ENCODE measurements at regions not wholly inside any gene's neighbourhood (a gene's known extent, or its start where the extent isn't known, plus 50 kb on each side); places are given as distances from the start of the nearest gene placed in this dataset.
A peak's percentile ranks its signal among the peaks of the same experiment; 100 is the strongest.

DNA sequence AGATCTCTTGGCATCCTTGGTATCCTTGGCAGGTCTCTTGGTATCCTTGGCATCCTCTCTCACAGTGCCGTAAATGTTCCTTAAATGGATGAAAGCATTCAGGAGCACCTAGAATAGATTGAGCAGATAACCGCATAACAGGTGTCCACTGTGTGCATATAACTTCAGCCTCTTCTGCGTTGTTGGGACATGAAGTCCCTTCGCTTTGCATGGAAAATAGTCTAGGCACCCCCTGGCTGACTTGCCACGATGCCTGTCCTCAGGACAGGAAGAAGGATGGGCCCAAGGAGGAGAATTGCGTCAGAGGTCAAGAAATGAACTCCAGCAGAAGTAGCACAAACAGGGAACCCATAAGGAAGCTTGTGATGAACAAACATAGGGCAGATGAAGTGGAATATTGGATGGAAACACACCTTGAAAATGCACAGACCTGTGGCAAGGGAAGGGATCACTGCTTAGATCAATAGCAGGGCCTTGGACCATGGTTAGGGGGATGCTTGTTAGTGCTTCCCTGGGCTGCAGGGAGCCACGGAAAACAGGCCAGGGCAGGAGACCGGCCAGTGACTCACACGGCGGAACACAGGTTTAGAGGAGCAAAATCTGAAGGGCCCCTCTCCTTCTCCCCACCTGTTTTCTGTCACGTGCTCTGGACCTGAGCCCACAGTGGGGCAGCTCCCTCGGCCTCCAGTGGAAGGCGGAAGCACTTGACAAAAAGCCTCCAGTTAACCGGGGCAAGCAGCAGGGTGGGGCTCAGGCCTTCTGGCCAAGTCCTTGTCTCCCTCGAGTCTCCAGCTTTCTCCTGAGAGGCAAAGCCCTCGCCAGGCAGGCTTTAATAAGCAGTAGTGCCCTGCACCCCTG, 99.2 kb upstream of the ASAP2 start:
- no peaks in the 10 kb centered on the region for H3K27me3 ChIP-seq
- 69 to 73% methylated on average over 4 to 10 of the region's 16 CpGs for WGBS, 2 donors (ENCODE audit: low coverage in 1 of 2)
- peaks cover 0 to 35% (median 17%) of the 10 kb centered on the region in 3 donors for H3K4me1 ChIP-seq
- H3K27ac ChIP-seq, result no peak overlapping the region
- no peak for TF ChIP-seq EP300 (IDR thresholded peaks at IDR 0.05)
- H3K9me3 ChIP-seq, result no peaks in the 10 kb centered on the region
- ATAC-seq, result no peak
- H3K4me3 ChIP-seq, result no peak overlapping the region
- H3K36me3 ChIP-seq, result no peaks in the 10 kb centered on the region

DNA sequence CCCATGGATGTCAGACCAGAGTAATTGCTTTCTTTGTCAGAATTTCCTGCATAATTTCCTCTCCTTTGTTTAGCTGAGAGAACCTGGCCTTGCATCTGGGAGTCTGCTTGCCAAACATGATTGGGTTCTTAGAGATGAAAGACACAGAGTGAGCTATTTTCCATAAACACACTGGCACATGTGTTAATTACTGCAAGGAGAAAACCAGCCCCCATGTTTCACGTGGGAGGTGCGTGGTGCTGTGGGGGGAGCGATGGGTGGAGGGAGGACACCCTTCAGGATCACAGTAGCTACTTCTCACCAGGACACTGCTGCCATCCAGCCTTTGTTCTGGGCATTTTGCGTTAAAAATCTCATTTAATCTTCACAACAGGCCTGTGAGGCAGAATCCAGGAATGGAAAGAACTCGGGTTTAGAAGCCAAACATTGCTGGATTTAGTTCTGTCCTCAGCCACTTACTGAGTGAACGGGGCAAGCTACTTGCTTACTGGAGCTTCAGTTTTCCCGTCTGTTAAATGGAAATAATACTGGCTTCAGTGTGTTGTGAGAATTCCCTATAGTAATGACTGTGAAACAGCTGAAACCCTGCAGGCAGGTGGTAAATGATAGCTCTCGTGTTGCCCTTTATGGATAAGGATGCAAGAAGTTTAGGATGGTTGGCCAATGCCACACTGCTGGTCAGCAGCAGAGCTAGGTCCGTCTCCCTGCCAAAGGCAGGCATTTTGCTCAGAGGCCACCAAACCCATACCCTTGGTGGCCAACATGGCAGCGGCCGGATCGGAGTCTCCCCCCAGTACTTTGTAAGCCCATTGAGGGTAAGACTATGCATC, 100.1 kb upstream of the ASAP2 start:
- no peak for TF ChIP-seq POLR2AphosphoS5 (IDR thresholded peaks at IDR 0.05)
- no peak for TF ChIP-seq POLR2A (IDR thresholded peaks at IDR 0.05)
- TF ChIP-seq CTCF (IDR thresholded peaks at IDR 0.05), result no peak
- no peak for TF ChIP-seq EP300 (IDR thresholded peaks at IDR 0.05)
- no peaks in the 10 kb centered on the region for H3K9me3 ChIP-seq
- H3K27me3 ChIP-seq, result no peaks in the 10 kb centered on the region
- peaks cover 0 to 27% (median 12%) of the 10 kb centered on the region in 3 donors for H3K4me1 ChIP-seq
- ATAC-seq, result peak; percentile 52
- peak overlapping the region in 2 of 4 donors; percentile 6 to 26 for H3K27ac ChIP-seq
- no peaks in the 10 kb centered on the region for H3K36me3 ChIP-seq
- WGBS, 2 donors (ENCODE audit: low coverage in 1 of 2), result 32 to 50% methylated on average over 7 to 8 of the region's 12 CpGs
- H3K4me3 ChIP-seq, result no peak overlapping the region

DNA sequence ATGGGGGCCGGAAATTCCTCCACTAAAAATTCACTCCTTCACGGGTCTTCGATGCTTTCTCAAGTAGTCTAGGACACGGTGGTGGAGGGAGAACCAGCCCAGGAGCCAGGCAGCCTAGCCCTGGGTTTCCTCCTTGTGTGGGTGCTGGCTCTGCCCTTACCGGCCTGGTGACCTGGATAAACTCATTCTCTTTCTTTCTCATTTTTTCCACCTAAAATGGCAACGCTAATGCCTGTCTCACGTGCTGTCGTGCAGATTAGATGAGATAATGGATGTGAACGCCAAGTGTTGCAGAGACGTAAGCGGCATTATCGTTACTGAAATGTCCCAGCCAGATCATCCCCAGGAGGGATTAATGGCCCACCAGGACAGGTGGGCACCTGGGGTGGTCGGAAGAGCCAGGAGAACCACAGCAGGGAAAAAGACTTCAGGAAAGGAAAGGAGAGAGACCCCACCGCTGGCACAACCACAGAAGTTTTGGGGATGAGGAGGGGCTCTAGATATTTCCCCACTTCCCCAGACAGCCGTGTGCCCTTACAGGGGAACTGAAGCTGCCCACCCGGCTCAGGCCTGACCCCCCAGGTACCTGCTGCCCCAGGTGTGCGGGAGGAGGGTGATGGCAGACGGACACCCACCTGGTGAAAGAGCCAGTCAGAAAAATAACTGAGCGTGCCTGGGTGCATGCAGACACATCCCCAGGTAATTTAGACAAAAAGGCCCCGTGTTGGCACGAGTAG, 100.8 kb upstream of the ASAP2 start:
- Histone ChIP-seq H3K4me3 (no peak overlapping the region), H3K4me1 (peaks cover 0 to 27% (median 12%) of the 10 kb centered on the region in 3 donors), H3K36me3 (no peaks in the 10 kb centered on the region), H3K9me3 (no peaks in the 10 kb centered on the region), H3K27me3 (no peaks in the 10 kb centered on the region), H3K27ac (peak overlapping the region in 1 of 4 donors; percentile 26)
- TF ChIP-seq POLR2A (IDR thresholded peaks at IDR 0.05), result no peak
- no peak for TF ChIP-seq POLR2AphosphoS5 (IDR thresholded peaks at IDR 0.05)
- no peak for TF ChIP-seq EP300 (IDR thresholded peaks at IDR 0.05)
- TF ChIP-seq CTCF (IDR thresholded peaks at IDR 0.05), result no peak
- no peak for ATAC-seq
- 65 to 79% methylated on average over 6 to 14 of the region's 21 CpGs for WGBS, 2 donors (ENCODE audit: low coverage in 1 of 2)

- Histone ChIP-seq H3K9me3 (no peaks in the 10 kb centered on the region), H3K36me3 (no peaks in the 10 kb centered on the region), H3K27me3 (no peaks in the 10 kb centered on the region), H3K4me1 (peaks cover 0 to 27% (median 12%) of the 10 kb centered on the region in 3 donors), H3K4me3 (no peak overlapping the region), H3K27ac (no peak overlapping the region)
- WGBS, 2 donors (ENCODE audit: low coverage in 1 of 2), result 90 to 94% methylated on average over 9 to 12 of the region's 14 CpGs
- no peak for TF ChIP-seq POLR2AphosphoS5 (IDR thresholded peaks at IDR 0.05)
- TF ChIP-seq POLR2A (IDR thresholded peaks at IDR 0.05), result no peak
- no peak for TF ChIP-seq EP300 (IDR thresholded peaks at IDR 0.05)
- no peak for TF ChIP-seq CTCF (IDR thresholded peaks at IDR 0.05)
- no peak for ATAC-seq
Measured at GRCh38 chr2:9103663-9104277, 100.3 kb upstream of the MBOAT2 start.
